HG03521 (cell line): ENCODE measurements at regions not wholly inside any gene's neighbourhood (a gene's known extent, or its start where the extent isn't known, plus 50 kb on each side); places are given as distances from the start of the nearest gene placed in this dataset.

Experiments
- ATAC-seq: cut with Tn5 transposase; IDR thresholded peaks from one replicate; pipeline ENCODE4 v1.9.1; 2021; ENCODE audit warnings: mild to moderate bottlenecking, moderate library complexity; ENCODE audit not compliant: unreplicated experiment

DNA sequence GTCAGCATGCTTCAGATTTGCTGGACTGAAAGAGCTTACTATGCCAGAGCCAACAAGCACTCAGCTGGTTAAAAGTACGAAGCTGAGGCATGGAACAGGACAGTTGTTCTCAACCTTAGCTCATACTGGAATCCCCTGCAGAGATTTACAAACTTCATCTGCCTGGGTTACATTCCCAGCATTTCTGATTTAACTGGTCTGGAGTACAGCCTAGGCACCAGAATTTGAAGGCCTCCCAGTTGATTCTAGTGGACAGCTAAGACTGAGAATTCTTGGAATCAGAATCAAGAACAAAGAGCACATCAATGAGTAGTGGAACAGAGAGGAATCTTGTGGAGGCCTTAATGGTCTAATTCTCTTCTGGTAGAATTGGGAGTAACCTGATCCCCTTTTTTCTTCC lies 298.2 kb upstream of the NXPH2 start:
- no peak for ATAC-seq

DNA sequence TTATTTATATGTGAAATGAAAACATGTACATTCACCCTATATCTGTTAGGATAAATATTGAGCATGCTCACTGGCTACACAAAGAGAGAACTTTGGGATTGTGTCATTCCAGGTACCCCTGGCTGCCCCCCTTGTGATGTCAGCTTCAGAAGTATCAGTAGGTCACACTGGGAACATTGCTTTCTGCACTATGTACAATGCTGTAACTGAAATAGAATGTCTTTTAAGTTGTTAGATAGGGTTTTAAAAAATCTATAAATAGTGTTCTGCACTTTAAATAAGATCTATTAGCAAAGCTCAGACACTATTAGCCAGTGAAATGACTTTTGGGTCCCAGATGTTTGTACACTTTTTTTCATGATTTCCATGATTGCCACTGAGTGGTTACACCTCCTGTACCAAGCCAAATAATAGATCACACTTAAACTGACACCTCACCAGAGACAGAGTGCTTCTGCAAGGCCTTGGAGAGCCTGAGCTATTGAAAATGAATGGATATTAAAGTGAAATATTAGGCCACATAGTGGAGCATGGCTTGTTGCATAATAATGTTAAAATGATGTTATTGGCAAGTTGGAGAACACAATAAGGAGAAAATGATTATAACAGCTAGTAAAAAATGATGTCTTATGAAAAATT lies 297.0 kb upstream of the NXPH2 start:
- ATAC-seq, result no peak

DNA sequence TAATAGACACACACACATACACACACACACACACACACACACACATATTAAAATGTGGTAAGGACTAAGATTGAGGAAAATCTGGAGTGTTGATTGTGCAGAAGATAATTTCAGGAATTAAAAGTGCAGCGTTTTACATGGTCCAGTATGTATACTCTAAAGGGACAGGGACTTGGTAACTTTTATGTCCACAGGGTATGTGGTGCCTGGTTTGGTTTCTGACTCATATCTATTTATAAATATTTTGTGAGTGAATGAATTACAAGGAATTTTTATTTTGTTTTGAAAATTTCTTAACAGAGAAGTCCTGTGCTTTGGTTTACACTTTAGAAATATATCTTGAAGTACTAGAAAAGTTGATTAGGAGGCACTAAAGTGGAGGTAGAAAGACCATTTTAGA lies 287.7 kb upstream of the NXPH2 start:
- no peak for ATAC-seq

DNA sequence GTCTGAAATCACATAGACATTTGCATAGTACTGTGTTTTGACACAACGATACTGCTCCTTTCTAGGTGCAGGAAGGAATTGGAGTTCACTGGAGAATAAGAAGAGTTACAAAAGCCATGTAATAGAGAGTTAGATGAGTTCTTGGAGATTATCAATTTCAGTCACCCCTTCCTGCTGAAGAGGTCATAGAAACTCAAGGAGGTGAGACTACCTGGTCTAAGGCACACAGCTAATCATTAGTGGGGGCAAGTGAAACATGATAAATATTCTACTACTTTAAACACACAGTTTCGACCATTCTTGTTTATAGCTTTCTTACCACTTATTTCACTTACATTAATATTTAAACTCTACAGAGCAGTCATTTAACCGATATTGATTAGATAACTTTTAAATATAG lies 286.9 kb upstream of the NXPH2 start:
- ATAC-seq, result no peak

DNA sequence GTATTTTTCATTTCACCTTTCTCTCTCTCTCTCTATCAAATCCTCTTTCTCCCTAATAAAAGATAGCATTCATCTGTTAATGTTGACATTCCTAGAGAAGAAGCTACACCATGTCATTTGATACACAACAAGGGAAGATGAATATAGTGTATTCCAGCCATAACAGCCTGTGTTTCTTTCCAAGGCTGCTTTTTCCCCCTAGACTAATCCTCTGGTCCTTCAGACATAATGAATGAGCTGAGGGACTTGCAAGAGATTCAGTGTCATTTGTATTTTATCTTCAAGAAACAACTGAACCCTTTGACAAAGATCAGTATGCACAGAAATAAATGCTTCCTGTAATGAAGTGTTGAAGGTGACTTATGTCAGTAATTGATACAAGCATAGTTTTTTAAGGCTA lies 284.0 kb upstream of the NXPH2 start:
- ATAC-seq, result no peak

DNA sequence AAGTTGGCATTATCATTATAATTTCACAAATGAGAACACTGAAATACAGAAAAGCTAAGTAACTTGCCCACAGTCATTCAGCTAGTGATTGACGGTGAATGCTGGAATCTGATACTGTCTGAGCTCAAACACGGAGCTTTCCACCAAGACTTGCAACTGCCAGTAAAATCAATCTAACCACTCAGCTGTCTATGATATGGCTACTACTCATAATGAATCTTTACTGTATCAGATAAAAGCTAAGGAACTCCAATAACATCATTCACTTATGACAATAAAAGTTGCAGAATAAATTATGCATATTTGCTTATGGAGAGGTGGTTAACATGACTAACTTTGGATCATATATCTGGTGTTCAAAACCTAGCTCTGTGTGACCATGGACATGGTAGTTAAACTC lies 279.4 kb upstream of the NXPH2 start:
- ATAC-seq, result no peak

DNA sequence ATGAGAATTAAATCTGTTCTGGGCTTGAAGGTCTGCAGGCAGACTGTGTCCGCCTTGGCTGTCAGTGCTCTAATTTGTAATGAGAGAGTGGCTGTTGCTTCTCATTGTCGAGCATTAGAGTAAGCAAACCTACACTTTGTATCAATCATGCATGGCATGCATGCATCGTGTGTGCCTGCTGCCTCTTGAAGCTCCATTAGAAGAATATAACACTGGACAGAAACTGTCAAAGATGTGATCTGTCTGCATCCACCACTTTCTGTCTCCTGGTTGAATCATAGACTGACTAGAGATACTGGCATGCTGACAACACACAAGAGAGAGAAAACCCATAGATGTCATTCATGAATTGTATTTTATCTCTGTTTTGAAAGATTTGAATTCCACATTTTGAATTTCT lies 275.0 kb upstream of the NXPH2 start:
- ATAC-seq, result no peak

DNA sequence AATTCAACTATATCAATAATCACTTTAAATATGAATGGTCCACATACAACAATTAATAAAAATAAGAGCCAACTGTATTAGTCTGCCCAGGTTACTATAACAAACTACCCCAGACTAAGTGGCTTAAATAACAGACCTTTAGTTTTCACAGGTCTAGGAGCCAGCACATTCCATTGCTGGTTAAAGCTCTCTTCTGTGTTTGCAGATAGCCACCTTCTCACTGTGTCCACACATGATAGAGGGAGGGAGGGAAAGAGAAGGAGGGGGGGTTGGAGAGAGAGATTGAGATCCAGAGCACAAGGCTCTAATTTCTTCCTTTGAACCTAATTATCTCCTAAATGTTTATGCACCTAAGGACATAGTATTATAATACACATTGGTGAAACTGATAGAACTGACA lies 267.8 kb upstream of the NXPH2 start:
- ATAC-seq, result no peak

DNA sequence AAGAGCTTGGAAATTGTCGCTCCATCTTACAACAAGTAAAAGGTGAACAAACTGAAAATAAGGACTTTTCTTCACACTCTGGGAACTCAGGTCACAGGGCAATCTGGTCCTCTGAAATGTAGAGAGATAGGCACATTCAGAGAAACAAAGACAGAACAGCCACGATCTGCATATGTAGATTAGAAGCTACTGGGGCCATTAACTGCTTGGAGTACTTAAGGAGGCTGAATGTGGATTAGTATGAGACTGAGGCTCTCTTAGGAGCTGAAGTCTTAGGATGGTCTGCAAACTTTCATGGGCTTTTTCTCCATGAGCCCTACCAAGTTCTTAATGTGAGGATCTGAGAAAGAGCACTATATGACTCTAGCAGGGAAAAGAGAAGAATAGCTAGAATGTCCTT lies 265.3 kb upstream of the NXPH2 start:
- no peak for ATAC-seq

DNA sequence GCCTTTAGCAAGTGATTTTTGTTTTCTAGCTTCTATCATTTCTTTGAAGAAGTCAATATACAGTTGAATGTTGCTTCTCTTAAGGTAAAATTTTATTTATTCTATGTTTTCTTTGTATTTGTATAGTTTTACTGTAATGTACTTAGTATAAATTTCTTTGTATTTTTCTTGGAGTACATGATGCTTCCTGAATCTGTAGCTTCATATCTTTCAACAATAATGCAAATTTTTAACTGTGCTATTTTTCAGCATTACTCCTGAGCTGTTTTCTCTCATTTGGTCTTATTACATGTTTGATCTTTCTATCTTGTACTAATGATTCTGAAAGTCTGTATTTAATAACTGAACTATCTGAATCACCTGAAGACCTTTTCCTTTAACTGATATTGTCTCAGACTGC lies 253.9 kb upstream of the NXPH2 start:
- no peak for ATAC-seq

DNA sequence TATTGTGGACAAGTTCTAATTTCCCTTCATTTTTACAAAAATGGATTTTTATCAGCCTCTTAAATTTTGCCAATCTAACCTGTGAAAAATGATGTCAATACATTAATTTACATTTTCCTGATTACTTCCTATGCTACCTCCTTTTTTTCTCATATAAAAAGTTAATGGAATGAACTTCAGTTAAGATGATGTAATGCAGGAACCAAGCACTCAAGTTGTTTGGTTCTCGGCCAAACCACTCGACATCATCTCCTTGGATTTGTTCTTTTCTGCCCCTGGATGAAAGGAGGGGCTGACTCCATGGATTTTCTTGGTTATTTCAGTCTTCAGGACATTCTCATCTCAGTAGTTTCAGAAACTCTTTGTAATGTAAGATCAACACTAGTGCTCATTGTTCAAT lies 253.1 kb upstream of the NXPH2 start:
- no peak for ATAC-seq

DNA sequence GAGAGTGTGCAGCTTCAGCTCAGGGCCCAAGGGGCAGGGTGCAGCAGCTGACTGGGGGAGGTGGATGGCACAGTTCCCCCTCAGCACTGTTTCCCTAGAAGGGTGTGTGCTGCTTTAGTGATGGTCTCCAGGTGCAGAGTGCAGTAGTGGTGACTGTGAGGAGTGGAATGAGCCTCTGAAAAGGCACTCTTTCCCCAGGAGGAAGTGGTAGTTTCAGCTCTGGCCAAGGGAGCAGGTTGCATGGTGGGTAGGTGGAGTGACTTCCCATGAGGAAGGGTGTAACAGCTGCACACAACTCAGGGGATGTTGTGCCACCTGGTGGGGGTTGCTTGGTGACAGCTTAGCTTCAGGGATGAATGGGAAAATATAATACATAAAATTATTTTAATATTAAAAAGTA lies 251.5 kb upstream of the NXPH2 start:
- no peak for ATAC-seq

DNA sequence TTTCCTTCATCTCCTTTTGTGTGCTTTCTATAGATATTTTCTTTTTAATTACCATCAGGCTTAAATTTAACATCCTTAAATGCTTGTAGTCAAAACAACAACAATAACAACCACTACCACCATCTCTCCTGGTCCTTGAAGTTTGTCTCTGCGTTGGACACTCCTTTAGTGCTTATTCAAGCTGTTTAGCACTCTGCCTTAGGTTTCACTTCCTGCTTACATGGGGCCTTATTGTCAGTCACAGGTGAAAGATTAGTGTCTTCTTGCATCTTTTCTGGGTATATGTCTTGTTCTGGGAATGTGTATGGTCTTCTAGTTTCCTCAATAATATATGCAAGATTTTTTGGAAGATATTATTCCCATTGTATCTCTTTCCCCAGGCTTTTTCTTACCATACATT lies 240.1 kb upstream of the NXPH2 start:
- no peak for ATAC-seq

DNA sequence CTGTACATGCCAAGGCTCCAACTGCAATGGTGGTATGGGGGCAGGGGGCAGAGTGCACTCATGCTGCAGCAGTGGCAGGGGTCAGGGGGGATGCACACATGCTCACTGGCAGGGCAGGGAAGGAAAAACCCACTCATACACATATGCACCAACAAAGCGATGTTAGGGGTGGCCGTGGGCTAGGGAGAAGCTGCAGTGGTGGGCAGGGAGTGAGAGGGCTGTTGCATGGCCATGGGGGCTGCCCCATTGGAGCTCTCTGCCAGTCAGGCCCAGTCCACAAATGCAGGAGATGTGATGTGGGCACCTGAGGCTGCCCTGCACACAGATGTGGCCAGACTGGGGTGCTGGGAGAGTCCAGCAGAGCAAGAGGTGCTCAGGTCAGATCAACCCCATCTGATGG lies 238.1 kb upstream of the NXPH2 start:
- ATAC-seq, result no peak

DNA sequence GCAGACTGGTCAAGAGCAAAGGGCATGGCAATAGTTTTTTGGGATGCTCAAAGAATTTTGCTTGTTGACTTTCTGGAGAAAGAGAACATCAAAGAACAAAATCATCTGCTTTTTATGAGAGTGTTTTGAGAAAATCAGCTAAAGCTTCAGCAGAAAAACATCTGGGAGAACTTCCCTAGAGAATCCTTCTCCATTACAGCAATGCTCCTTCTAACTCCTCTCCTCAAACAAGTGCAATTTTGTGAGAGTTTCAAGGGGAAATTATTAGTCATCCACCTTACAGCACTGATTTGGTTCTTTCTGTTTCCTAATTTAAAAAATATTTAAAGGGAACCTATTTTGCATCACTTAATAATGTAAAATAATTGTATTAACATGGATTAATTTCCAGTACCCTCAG lies 226.9 kb upstream of the NXPH2 start:
- no peak for ATAC-seq

DNA sequence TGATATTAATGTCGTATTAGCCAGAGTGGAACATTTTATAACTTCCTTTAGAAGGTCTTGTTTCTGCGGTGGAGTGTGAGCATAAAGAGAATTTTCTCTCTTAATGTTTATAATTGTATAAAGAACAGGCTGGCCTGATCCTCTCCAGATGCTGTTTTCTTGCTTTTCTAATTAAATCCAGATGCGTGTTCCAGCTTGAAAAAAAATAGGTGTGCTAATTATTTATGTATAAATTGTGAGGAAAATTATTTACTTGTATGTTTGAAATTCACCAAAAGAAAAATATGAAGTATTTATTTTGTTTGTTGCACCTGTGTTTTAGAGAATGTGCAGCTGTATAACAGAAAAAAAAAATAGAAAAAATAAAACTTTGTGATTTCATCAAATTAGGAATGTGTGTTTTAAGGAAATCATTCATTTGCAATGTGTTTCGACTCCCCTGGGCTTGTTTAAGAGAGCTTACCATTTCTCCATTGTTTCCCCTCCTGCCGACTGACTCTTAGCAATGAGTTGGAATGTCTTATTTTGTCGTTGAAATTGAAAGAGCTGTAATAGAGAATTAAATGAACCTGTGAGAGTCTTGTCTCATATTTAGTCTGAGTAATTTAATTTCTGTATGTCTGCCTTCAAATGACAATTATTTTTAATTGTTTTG lies 220.1 kb upstream of the NXPH2 start:
- ATAC-seq, result no peak

DNA sequence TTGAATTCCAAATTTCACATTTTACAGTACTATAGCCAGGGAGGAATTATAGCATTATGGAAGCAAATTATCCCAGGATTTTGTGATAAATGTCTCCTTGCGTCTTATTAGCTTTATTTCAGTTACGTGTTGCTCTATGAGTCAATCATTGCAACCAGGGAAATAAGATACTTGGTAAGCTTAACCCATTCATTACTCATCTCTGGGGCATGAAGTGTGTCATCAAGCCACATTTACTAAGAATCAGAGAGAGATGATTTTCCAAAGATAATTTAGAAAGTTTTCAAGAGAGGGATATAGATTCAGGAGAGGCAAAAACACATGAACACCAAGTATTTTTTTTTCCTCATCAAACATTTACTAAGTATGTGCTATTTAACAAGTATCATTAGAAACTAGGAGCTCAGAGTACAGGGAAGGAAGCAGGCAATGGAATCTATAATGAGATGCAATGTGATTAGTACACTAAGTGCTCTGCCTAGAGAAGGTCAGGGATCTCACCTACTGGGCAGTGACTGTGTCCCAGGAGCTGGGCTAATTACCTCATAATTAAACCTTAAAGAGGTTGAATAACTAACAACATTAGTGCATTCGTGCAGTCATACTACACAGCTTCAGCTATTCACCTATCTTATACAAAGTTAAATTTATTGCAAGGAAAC lies 217.8 kb upstream of the NXPH2 start:
- ATAC-seq, result no peak

DNA sequence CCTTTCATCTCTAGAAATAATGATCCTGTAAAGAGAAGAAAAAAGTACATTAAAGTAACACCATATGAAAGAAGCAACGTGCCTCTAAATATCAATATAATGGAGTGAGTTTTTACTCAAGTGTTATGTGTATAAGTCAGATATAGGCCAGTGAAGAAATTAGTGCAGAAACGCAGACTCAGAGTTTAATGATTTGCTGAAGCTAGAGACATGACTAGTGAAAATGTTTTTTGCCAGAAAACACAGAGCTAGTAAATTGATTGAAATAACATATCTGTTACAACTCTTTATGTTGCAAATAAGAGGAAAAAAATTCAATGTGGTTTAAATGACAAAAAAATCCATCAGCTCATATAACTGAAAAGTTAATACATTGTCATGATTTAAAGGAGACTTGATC lies 217.2 kb upstream of the NXPH2 start:
- ATAC-seq, result no peak

DNA sequence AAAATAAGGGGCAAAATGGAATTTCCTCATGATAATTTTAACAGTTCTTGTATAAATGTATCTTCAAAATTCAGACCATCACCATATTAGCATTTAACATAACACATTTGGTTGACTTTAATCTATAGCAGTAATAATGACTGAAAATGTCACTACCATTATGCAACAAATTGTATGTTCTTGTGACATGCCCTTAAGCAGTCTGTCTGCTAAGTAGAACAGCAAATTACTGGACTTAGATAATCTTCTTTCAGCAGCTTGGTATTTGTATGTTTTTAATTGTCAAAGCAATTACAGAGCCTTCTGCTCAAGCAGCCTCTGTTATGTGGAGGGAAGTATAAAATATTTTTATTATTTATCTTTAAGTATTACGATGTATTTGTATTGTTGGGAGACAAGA lies 214.3 kb upstream of the NXPH2 start:
- no peak for ATAC-seq

DNA sequence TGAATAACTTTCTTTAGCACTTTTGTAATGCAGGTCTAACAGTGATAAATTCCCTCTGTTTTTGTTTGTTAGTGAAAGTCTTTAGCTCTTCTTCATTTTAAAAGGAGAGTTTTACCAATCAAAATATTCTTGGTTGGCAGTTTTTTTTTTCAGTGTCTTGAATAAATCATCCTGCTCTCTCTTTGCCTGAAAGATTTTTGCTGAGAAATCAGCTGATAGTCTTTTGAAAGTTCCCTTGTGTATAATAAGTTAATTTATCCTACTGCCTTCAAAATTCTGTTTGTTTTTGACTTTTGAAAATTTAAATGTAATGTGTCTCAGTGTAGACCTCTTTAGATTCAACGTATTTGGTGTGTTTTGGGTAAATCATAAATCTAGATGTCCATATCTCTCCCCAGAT lies 205.7 kb upstream of the NXPH2 start:
- no peak for ATAC-seq

DNA sequence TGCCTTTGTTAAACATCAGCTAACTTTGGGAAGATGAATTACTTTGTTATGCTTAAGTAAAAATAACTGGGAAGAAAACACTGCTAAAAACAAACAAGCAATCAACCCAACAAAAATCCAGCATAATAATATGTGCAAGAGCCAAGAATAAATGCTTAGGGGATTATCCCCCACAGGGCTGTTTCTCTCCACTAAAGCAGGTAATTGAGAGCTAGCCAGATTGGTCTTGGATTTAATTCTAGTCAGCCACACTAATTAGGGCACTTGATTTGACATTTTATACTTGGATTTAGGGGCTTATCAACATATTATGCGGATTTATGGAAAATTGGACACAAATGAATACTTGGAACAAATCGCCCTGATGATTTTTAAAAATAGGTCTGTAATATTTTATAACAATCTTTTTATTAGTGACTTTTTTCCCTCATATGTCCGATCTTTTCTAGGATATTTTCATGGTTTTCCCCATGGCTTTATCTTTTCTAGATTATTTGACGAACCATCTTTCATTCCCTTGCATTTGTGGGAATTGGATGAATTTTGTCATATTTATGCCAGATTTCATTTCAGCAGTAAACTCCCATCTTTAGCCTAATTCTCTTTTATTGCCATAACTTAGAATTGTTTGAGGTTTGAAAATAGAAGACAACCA lies 199.1 kb upstream of the NXPH2 start:
- ATAC-seq, result no peak

DNA sequence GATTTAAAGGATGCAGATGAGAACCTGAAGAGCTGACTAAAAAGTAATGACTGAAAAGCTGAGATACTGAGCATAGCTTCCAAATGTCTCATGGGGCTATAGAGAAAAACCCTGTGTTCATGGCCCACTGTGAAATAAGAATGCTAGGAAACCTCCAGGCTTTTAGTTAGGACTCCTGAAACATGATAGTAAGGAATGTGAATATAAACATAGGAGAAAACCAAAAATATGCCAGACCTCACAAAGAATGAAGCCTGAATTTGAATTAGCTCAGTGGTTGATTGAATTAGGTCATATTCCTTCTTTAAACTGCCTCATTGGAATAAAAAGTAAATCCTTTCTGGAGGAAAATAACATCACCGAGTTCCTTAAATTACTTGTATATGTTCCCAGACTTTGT lies 194.5 kb upstream of the NXPH2 start:
- no peak for ATAC-seq
